Thyroid gland (tissue), 4 donors: ENCODE measurements at regions not wholly inside any gene's neighbourhood (a gene's known extent, or its start where the extent isn't known, plus 50 kb on each side); places are given as distances from the start of the nearest gene placed in this dataset.

Experiments
- DNase-seq, 2 donors: peaks; one replicate each; pipeline ENCODE4 v3.0.0-alpha.2; 2019
- H3K27ac ChIP-seq, 3 donors: fragments of 200-600 bp; sonication (generic); 1 replicate in 2 of 3; 2 replicates in 1 of 3; pipeline ENCODE4 v1.5.1; 2016 to 2019; ENCODE audit warnings: mild to moderate bottlenecking in 1 of 3, moderate library complexity in 1 of 3
- H3K27me3 ChIP-seq: fragments of 200-600 bp; sonication (generic); one replicate; pipeline ENCODE4 v1.5.1; 2019
- H3K36me3 ChIP-seq, 2 donors: fragments of 200-600 bp; sonication (generic); one replicate each; pipeline ENCODE4 v1.5.1; 2016 to 2019
- H3K4me1 ChIP-seq, 2 donors: fragments of 200-600 bp; sonication (generic); one replicate each; pipeline ENCODE4 v1.5.1; 2017 to 2019
- H3K4me3 ChIP-seq, 3 donors: fragments of 200-600 bp; sonication (generic); replicated peaks in 1 of 3; 1 replicate in 2 of 3; 2 replicates in 1 of 3; pipeline ENCODE4 v1.5.1; 2016; ENCODE audit warnings: mild to moderate bottlenecking in 1 of 3
- H3K9me3 ChIP-seq: fragments of 200-600 bp; sonication (generic); one replicate; pipeline ENCODE4 v1.5.1; 2017
- POLR2A ChIP-seq, 2 donors: fragments of 450-650 bp; IDR thresholded peaks; one replicate each; pipeline ENCODE4 v1.6.1; 2017; ENCODE audit warnings: antibody characterized with exemption in 2 of 2, mild to moderate bottlenecking in 2 of 2, moderate library complexity in 1 of 2
- WGBS, 2 donors: methylation state at CpG; one replicate each; pipeline ENCODE4 v1.1.5; 2017; 5-methylcytosine and 5-hydroxymethylcytosine counted together
- intact Hi-C: fragments of 100-400 bp; cut with DNase I; formaldehyde crosslinking; loops from one replicate; pipeline ENCODE4 v1.15.1; 2023
- TF ChIP-seq, protein P1 (sequence below), 6 experiments: fragments of 200-600 bp in 3 of 6; fragments of 450-650 bp in 3 of 6; sonication (generic) in 3 of 6; IDR thresholded peaks; one replicate each; pipeline ENCODE4 v1.5.1; 2016 to 2019; ENCODE audit warnings: antibody characterized with exemption in 6 of 6, mild to moderate bottlenecking in 2 of 6, inconsistent platforms in 1 of 6, moderate library complexity in 1 of 6

DNA sequence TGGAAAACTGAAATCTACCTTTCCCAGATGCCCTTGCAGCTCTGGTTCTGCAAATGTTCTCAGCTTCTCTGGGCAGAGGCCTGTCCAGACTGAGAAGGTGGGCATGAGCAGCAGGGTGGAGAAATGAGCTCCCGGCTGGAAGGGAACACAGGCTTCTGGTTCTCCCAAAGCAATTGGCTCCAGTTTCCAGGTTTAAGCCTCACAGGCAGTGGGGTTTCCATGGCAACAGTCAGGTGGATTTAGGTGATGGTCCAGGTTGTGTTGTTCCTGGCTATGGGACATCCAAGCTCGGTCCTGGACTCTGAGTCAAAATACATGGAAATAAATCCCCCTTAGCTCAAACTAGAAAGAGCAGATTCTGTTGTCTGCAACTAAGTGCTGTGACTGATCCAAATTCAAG lies 94.6 kb upstream of the IQSEC1 start:
- no peak overlapping the region for H3K4me3 ChIP-seq
- DNase-seq = no peak
- 46 to 84% methylated on average over 2 of the region's 2 CpGs for WGBS, 2 donors
- H3K36me3 ChIP-seq = no peaks in the 10 kb centered on the region
- intact Hi-C loops = no loop called here
- TF ChIP-seq, protein P1, sequence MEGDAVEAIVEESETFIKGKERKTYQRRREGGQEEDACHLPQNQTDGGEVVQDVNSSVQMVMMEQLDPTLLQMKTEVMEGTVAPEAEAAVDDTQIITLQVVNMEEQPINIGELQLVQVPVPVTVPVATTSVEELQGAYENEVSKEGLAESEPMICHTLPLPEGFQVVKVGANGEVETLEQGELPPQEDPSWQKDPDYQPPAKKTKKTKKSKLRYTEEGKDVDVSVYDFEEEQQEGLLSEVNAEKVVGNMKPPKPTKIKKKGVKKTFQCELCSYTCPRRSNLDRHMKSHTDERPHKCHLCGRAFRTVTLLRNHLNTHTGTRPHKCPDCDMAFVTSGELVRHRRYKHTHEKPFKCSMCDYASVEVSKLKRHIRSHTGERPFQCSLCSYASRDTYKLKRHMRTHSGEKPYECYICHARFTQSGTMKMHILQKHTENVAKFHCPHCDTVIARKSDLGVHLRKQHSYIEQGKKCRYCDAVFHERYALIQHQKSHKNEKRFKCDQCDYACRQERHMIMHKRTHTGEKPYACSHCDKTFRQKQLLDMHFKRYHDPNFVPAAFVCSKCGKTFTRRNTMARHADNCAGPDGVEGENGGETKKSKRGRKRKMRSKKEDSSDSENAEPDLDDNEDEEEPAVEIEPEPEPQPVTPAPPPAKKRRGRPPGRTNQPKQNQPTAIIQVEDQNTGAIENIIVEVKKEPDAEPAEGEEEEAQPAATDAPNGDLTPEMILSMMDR (IDR thresholded peaks at IDR 0.05) = no peak
- TF ChIP-seq POLR2A (IDR thresholded peaks at IDR 0.05) = no peak
- H3K4me1 ChIP-seq = no peaks in the 10 kb centered on the region
- H3K27me3 ChIP-seq = no peaks in the 10 kb centered on the region
- no peak overlapping the region for H3K27ac ChIP-seq
- no peaks in the 10 kb centered on the region for H3K9me3 ChIP-seq

- Histone ChIP-seq H3K9me3 (no peaks in the 10 kb centered on the region), H3K4me3 (no peak overlapping the region), H3K36me3 (no peaks in the 10 kb centered on the region), H3K4me1 (no peaks in the 10 kb centered on the region), H3K27ac (no peak overlapping the region), H3K27me3 (no peaks in the 10 kb centered on the region)
- no peak for DNase-seq
- intact Hi-C loops = no loop called here
- 84 to 90% methylated on average over 10 to 11 of the region's 11 CpGs for WGBS, 2 donors
- TF ChIP-seq, protein P1 (IDR thresholded peaks at IDR 0.05) = no peak
- no peak for TF ChIP-seq POLR2A (IDR thresholded peaks at IDR 0.05)
These were observed 94.0 kb upstream of the IQSEC1 start for GRCh38 chr3:13167064-13167743.

- 86 to 92% methylated on average over 13 of the region's 13 CpGs for WGBS, 2 donors
- Histone ChIP-seq H3K9me3 (no peaks in the 10 kb centered on the region), H3K36me3 (no peaks in the 10 kb centered on the region), H3K27ac (no peak overlapping the region), H3K4me1 (no peaks in the 10 kb centered on the region), H3K27me3 (no peaks in the 10 kb centered on the region), H3K4me3 (no peak overlapping the region)
- TF ChIP-seq, protein P1 (IDR thresholded peaks at IDR 0.05) = no peak
- TF ChIP-seq POLR2A (IDR thresholded peaks at IDR 0.05) = no peak
- intact Hi-C loops = no loop called here
- no peak for DNase-seq
These were observed 93.2 kb upstream of the IQSEC1 start for GRCh38 chr3:13166243-13167063.

DNA sequence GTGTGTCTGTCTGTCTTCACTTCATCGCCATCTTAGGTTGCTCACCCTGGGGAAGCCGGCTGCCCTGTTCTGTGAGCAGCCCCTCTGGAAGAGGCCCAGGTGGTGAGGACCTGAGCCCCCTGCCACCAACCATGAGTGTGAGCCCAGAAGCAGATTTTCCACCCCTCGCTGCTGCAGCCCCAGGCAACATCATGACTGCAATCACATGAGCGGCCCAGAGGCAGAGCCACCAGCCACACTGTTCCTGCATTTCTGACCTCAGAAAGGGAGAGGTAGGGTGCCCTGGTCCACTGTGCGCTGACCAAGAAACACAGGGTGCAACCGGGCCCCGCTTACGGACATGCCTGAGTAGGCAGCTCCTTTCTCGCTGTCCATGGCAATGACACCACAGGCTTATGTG lies 92.3 kb upstream of the IQSEC1 start:
- Histone ChIP-seq H3K9me3 (no peaks in the 10 kb centered on the region), H3K27ac (no peak overlapping the region), H3K4me1 (peaks cover 0 to 3% of the 10 kb centered on the region in 2 donors), H3K4me3 (no peak overlapping the region), H3K27me3 (no peaks in the 10 kb centered on the region), H3K36me3 (no peaks in the 10 kb centered on the region)
- no peak for DNase-seq
- intact Hi-C loops = no loop called here
- TF ChIP-seq POLR2A (IDR thresholded peaks at IDR 0.05) = no peak
- 75 to 78% methylated on average over 6 to 9 of the region's 9 CpGs for WGBS, 2 donors

DNA sequence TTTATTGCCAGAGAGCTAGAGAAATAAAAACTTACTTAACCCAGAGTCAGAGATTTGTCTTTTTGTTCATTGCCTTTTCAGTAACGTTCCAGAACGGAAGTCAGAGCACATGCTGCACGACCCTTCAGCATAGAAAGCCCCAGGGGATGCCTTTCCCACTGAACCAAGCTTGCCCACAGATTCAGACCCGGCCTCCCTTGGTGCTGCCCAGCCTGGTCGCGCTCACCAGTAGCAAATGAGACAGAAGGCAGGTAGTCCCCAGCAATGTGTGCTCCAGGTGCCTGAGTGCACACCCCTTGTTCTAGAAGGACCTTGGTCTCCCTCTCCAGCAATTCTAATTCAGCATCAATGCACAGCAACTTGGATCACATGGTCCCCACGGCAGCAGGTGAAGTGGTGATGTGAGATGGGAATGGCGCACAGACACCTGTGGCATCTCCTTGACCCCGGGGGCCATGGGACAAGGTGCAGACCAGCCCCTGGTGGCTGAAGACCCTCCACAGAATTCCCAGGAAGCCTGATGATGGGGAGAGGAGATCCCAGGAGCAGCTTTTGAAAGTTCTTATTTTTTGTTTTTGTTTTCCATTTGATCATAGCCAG lies 91.8 kb upstream of the IQSEC1 start:
- no peaks in the 10 kb centered on the region for H3K27me3 ChIP-seq
- H3K4me1 ChIP-seq = peaks cover 2 to 8% of the 10 kb centered on the region in 2 donors
- no peak for DNase-seq
- no peaks in the 10 kb centered on the region for H3K9me3 ChIP-seq
- TF ChIP-seq, protein P1 (IDR thresholded peaks at IDR 0.05) = no peak
- TF ChIP-seq POLR2A (IDR thresholded peaks at IDR 0.05) = no peak
- no peak overlapping the region for H3K27ac ChIP-seq
- no peak overlapping the region for H3K4me3 ChIP-seq
- no peaks in the 10 kb centered on the region for H3K36me3 ChIP-seq
- WGBS, 2 donors = 71 to 82% methylated on average over 9 of the region's 9 CpGs
- intact Hi-C loops = no loop called here
